GM23338 (cell line): ENCODE measurements at regions not wholly inside any gene's neighbourhood (a gene's known extent, or its start where the extent isn't known, plus 50 kb on each side); places are given as distances from the start of the nearest gene placed in this dataset.

Experiments used
- ATAC-seq: fragments of 200-7000 bp; cut with Tn5 transposase; 3 replicates; pipeline ENCODE4 v1.9.1; 2020
- DNase-seq: peaks from one replicate; pipeline ENCODE4 v3.0.0-alpha.2; 2015; ENCODE audit warnings: low spot score
- H2AFZ ChIP-seq: fragments of 200-600 bp; sonication (generic); 2 replicates; pipeline ENCODE4 v1.8.0; 2016; ENCODE audit warnings: antibody characterized with exemption, mild to moderate bottlenecking, moderate library complexity
- H3F3A ChIP-seq: fragments of 200-600 bp; sonication (generic); replicated peaks from 2 replicates; pipeline ENCODE4 v1.8.0; 2017; ENCODE audit warnings: antibody characterized with exemption, mixed run types, low read depth
- H3K27ac ChIP-seq: fragments of 200-600 bp; sonication (generic); 2 replicates; pipeline ENCODE4 v1.6.1; 2016; ENCODE audit warnings: low read depth
- H3K27me3 ChIP-seq: fragments of 200-600 bp; sonication (generic); 2 replicates; pipeline ENCODE4 v1.8.0; 2016; ENCODE audit warnings: mild to moderate bottlenecking, mixed run types, moderate library complexity; ENCODE audit not compliant: insufficient read depth
- H3K36me3 ChIP-seq: fragments of 200-600 bp; sonication (generic); 2 replicates; pipeline ENCODE4 v1.8.0; 2016; ENCODE audit warnings: mild to moderate bottlenecking; ENCODE audit not compliant: insufficient read depth
- H3K4me1 ChIP-seq: fragments of 200-600 bp; sonication (generic); 2 replicates; pipeline ENCODE4 v1.8.0; 2016; ENCODE audit warnings: mild to moderate bottlenecking, moderate library complexity; ENCODE audit not compliant: insufficient read depth
- H3K4me2 ChIP-seq: fragments of 200-600 bp; sonication (generic); 2 replicates; pipeline ENCODE4 v1.7.1; 2017; ENCODE audit warnings: mixed run types
- H3K4me3 ChIP-seq: fragments of 200-600 bp; sonication (generic); 2 replicates; pipeline ENCODE4 v1.6.1; 2016; ENCODE audit warnings: mixed run types
- H3K79me2 ChIP-seq: fragments of 200-600 bp; sonication (generic); replicated peaks from 2 replicates; pipeline ENCODE4 v1.8.0; 2017; ENCODE audit warnings: mild to moderate bottlenecking; ENCODE audit not compliant: insufficient read depth
- H3K9me2 ChIP-seq: fragments of 200-600 bp; sonication (generic); 2 replicates; pipeline ENCODE4 v1.8.0; 2017; ENCODE audit not compliant: insufficient read depth
- H4K20me1 ChIP-seq: fragments of 200-600 bp; sonication (generic); replicated peaks from 2 replicates; pipeline ENCODE4 v1.8.0; 2017; ENCODE audit warnings: mild to moderate bottlenecking; ENCODE audit not compliant: insufficient read depth
- H3K27ac Mint-ChIP-seq: 2 replicates; pipeline ENCODE4 v1.8.0; 2020; ENCODE audit warnings: inconsistent platforms, mild to moderate bottlenecking, moderate library complexity, mixed read lengths
- H3K27me3 Mint-ChIP-seq: 3 replicates; pipeline ENCODE4 v1.8.0; 2022; ENCODE audit warnings: low read depth, mild to moderate bottlenecking, moderate library complexity, mixed read lengths, inconsistent platforms; ENCODE audit not compliant: insufficient read depth, poor library complexity
- H3K36me3 Mint-ChIP-seq: 3 replicates; pipeline ENCODE4 v1.8.0; 2021; ENCODE audit warnings: low read depth, mild to moderate bottlenecking, inconsistent platforms, moderate library complexity, mixed read lengths
- H3K4me1 Mint-ChIP-seq: 3 replicates; pipeline ENCODE4 v1.8.0; 2020; ENCODE audit warnings: mild to moderate bottlenecking, inconsistent platforms, mixed read lengths
- H3K4me3 Mint-ChIP-seq: 3 replicates; pipeline ENCODE4 v1.8.0; 2021; ENCODE audit warnings: moderate library complexity, mild to moderate bottlenecking, inconsistent platforms, mixed read lengths
- H3K9me3 Mint-ChIP-seq: 3 replicates; pipeline ENCODE4 v1.8.0; 2020; ENCODE audit warnings: moderate library complexity, mild to moderate bottlenecking, inconsistent platforms, mixed read lengths
- CREB1 ChIP-seq: fragments of 250-450 bp; sonication (Bioruptor Pico); IDR thresholded peaks from 2 replicates; pipeline ENCODE4 v1.5.0; 2020; ENCODE audit warnings: low read depth, mild to moderate bottlenecking, moderate library complexity
- EZH2 ChIP-seq: fragments of 200-600 bp; sonication (generic); IDR thresholded peaks from one replicate; pipeline ENCODE4 v1.8.0; 2017; ENCODE audit warnings: antibody characterized with exemption, mild to moderate bottlenecking, low read depth; ENCODE audit not compliant: unreplicated experiment
- EZH2phosphoT487 ChIP-seq: fragments of 200-600 bp; sonication (generic); IDR thresholded peaks from one replicate; pipeline ENCODE4 v1.8.1; 2018; ENCODE audit warnings: antibody characterized with exemption; ENCODE audit not compliant: unreplicated experiment
- JUNB ChIP-seq: IDR thresholded peaks from one replicate; pipeline ENCODE4 v1.6.1; 2016; ENCODE audit warnings: antibody characterized with exemption; ENCODE audit not compliant: unreplicated experiment
- NANOG ChIP-seq: IDR thresholded peaks from 2 replicates; pipeline ENCODE4 v1.6.1; 2016; ENCODE audit warnings: antibody characterized with exemption, borderline replicate concordance
- POLR2AphosphoS5 ChIP-seq: IDR thresholded peaks from 2 replicates; pipeline ENCODE4 v1.6.1; 2016; ENCODE audit warnings: antibody characterized with exemption, low read depth
- STAT1 ChIP-seq: IDR thresholded peaks from one replicate; pipeline ENCODE4 v1.6.1; 2016; ENCODE audit warnings: antibody characterized with exemption; ENCODE audit not compliant: unreplicated experiment
- ZNF114 ChIP-seq: fragments of 250-450 bp; sonication (Bioruptor Pico); IDR thresholded peaks from 2 replicates; pipeline ENCODE4 v1.5.0; 2020; ENCODE audit warnings: mild to moderate bottlenecking, moderate library complexity
- ZNF331 ChIP-seq: fragments of 250-450 bp; sonication (Bioruptor Pico); IDR thresholded peaks from 2 replicates; pipeline ENCODE4 v1.5.0; 2020; ENCODE audit warnings: low read depth, mild to moderate bottlenecking, moderate library complexity
- TF ChIP-seq, protein P1 (sequence below): fragments of 250-450 bp; sonication (Bioruptor Pico); IDR thresholded peaks from 2 replicates; pipeline ENCODE4 v1.5.0; 2020; ENCODE audit warnings: mild to moderate bottlenecking, moderate library complexity
- TF ChIP-seq, protein P2 (sequence below), 2 experiments: fragments of 200-600 bp in 1 of 2; sonication (generic) in 1 of 2; conservative IDR thresholded peaks; 2 replicates each; pipeline versions ENCODE4 v1.5.1 to v1.6.1; 2016 to 2017; ENCODE audit warnings: antibody characterized with exemption in 2 of 2, low read depth in 2 of 2, mild to moderate bottlenecking in 2 of 2, moderate library complexity in 1 of 2
- TF ChIP-seq, protein P3 (sequence below): IDR thresholded peaks from 2 replicates; pipeline ENCODE4 v1.6.1; 2016; ENCODE audit warnings: antibody characterized with exemption
- TF ChIP-seq, protein P4 (sequence below): IDR thresholded peaks from one replicate; pipeline ENCODE4 v1.6.1; 2018; ENCODE audit warnings: antibody characterized with exemption; ENCODE audit not compliant: unreplicated experiment

DNA sequence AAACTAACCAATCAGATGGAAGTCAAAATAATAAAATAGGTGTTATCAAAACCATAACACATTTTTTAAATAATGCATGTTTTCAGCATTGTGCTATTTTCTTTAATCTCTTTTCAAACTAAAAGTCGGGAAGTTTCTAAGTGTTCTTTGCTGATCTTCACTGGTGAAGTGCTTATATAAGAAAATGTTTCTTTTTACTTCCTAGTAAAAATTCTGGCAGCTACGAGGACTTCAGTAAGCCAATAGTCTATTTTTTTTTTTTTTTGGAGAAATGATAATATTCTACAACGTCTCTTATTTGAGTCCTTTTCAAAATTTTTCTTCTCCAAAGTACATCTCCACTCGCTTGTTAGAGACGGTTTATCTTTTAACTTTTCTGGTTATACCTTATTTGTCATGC, 448.0 kb downstream of the SLC6A15 start:
- H4K20me1 ChIP-seq = no peaks in the 10 kb centered on the region
- no peaks in the 10 kb centered on the region for H3K9me2 ChIP-seq
- H3K4me2 ChIP-seq = no peak overlapping the region
- H3K27me3 ChIP-seq = no peaks in the 10 kb centered on the region
- H3K79me2 ChIP-seq = no peaks in the 10 kb centered on the region
- Mint-ChIP-seq H3K4me1 (no peaks in the 10 kb centered on the region), H3K27me3 (no peaks in the 10 kb centered on the region), H3K36me3 (no peaks in the 10 kb centered on the region), H3K4me3 (no peak overlapping the region), H3K27ac (no peak overlapping the region), H3K9me3 (no peaks in the 10 kb centered on the region)
- ATAC-seq = no peak
- no peaks in the 10 kb centered on the region for H3F3A ChIP-seq
- TF ChIP-seq CREB1 (CRISPR knock-in tag) (no peak), POLR2AphosphoS5 (no peak), EZH2 (no peak), ZNF331 (CRISPR knock-in tag) (no peak), NANOG (no peak), JUNB (no peak), EZH2phosphoT487 (no peak), ZNF114 (no peak), STAT1 (no peak)
- TF ChIP-seq, protein P1, sequence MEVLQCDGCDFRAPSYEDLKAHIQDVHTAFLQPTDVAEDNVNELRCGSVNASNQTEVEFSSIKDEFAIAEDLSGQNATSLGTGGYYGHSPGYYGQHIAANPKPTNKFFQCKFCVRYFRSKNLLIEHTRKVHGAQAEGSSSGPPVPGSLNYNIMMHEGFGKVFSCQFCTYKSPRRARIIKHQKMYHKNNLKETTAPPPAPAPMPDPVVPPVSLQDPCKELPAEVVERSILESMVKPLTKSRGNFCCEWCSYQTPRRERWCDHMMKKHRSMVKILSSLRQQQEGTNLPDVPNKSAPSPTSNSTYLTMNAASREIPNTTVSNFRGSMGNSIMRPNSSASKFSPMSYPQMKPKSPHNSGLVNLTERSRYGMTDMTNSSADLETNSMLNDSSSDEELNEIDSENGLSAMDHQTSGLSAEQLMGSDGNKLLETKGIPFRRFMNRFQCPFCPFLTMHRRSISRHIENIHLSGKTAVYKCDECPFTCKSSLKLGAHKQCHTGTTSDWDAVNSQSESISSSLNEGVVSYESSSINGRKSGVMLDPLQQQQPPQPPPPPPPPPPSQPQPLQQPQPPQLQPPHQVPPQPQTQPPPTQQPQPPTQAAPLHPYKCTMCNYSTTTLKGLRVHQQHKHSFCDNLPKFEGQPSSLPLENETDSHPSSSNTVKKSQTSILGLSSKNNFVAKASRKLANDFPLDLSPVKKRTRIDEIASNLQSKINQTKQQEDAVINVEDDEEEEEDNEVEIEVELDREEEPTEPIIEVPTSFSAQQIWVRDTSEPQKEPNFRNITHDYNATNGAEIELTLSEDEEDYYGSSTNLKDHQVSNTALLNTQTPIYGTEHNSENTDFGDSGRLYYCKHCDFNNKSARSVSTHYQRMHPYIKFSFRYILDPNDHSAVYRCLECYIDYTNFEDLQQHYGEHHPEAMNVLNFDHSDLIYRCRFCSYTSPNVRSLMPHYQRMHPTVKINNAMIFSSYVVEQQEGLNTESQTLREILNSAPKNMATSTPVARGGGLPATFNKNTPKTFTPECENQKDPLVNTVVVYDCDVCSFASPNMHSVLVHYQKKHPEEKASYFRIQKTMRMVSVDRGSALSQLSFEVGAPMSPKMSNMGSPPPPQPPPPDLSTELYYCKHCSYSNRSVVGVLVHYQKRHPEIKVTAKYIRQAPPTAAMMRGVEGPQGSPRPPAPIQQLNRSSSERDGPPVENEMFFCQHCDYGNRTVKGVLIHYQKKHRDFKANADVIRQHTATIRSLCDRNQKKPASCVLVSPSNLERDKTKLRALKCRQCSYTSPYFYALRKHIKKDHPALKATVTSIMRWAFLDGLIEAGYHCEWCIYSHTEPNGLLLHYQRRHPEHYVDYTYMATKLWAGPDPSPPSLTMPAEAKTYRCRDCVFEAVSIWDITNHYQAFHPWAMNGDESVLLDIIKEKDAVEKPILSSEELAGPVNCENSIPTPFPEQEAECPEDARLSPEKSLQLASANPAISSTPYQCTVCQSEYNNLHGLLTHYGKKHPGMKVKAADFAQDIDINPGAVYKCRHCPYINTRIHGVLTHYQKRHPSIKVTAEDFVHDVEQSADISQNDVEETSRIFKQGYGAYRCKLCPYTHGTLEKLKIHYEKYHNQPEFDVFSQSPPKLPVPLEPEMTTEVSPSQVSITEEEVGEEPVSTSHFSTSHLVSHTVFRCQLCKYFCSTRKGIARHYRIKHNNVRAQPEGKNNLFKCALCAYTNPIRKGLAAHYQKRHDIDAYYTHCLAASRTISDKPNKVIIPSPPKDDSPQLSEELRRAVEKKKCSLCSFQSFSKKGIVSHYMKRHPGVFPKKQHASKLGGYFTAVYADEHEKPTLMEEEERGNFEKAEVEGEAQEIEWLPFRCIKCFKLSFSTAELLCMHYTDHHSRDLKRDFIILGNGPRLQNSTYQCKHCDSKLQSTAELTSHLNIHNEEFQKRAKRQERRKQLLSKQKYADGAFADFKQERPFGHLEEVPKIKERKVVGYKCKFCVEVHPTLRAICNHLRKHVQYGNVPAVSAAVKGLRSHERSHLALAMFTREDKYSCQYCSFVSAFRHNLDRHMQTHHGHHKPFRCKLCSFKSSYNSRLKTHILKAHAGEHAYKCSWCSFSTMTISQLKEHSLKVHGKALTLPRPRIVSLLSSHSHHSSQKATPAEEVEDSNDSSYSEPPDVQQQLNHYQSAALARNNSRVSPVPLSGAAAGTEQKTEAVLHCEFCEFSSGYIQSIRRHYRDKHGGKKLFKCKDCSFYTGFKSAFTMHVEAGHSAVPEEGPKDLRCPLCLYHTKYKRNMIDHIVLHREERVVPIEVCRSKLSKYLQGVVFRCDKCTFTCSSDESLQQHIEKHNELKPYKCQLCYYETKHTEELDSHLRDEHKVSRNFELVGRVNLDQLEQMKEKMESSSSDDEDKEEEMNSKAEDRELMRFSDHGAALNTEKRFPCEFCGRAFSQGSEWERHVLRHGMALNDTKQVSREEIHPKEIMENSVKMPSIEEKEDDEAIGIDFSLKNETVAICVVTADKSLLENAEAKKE (CRISPR knock-in tag) = no peak
- TF ChIP-seq, protein P2, sequence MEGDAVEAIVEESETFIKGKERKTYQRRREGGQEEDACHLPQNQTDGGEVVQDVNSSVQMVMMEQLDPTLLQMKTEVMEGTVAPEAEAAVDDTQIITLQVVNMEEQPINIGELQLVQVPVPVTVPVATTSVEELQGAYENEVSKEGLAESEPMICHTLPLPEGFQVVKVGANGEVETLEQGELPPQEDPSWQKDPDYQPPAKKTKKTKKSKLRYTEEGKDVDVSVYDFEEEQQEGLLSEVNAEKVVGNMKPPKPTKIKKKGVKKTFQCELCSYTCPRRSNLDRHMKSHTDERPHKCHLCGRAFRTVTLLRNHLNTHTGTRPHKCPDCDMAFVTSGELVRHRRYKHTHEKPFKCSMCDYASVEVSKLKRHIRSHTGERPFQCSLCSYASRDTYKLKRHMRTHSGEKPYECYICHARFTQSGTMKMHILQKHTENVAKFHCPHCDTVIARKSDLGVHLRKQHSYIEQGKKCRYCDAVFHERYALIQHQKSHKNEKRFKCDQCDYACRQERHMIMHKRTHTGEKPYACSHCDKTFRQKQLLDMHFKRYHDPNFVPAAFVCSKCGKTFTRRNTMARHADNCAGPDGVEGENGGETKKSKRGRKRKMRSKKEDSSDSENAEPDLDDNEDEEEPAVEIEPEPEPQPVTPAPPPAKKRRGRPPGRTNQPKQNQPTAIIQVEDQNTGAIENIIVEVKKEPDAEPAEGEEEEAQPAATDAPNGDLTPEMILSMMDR (conservative IDR thresholded peaks at IDR 0.05; ENCODE audit: low read depth in 2 of 2) = no peak
- TF ChIP-seq, protein P3, sequence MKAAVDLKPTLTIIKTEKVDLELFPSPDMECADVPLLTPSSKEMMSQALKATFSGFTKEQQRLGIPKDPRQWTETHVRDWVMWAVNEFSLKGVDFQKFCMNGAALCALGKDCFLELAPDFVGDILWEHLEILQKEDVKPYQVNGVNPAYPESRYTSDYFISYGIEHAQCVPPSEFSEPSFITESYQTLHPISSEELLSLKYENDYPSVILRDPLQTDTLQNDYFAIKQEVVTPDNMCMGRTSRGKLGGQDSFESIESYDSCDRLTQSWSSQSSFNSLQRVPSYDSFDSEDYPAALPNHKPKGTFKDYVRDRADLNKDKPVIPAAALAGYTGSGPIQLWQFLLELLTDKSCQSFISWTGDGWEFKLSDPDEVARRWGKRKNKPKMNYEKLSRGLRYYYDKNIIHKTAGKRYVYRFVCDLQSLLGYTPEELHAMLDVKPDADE = no peak
- TF ChIP-seq, protein P4, sequence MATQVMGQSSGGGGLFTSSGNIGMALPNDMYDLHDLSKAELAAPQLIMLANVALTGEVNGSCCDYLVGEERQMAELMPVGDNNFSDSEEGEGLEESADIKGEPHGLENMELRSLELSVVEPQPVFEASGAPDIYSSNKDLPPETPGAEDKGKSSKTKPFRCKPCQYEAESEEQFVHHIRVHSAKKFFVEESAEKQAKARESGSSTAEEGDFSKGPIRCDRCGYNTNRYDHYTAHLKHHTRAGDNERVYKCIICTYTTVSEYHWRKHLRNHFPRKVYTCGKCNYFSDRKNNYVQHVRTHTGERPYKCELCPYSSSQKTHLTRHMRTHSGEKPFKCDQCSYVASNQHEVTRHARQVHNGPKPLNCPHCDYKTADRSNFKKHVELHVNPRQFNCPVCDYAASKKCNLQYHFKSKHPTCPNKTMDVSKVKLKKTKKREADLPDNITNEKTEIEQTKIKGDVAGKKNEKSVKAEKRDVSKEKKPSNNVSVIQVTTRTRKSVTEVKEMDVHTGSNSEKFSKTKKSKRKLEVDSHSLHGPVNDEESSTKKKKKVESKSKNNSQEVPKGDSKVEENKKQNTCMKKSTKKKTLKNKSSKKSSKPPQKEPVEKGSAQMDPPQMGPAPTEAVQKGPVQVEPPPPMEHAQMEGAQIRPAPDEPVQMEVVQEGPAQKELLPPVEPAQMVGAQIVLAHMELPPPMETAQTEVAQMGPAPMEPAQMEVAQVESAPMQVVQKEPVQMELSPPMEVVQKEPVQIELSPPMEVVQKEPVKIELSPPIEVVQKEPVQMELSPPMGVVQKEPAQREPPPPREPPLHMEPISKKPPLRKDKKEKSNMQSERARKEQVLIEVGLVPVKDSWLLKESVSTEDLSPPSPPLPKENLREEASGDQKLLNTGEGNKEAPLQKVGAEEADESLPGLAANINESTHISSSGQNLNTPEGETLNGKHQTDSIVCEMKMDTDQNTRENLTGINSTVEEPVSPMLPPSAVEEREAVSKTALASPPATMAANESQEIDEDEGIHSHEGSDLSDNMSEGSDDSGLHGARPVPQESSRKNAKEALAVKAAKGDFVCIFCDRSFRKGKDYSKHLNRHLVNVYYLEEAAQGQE = no peak
- no peak overlapping the region for H3K4me3 ChIP-seq
- no peaks in the 10 kb centered on the region for H3K36me3 ChIP-seq
- no peak for DNase-seq
- no peak overlapping the region for H2AFZ ChIP-seq
- no peak overlapping the region for H3K27ac ChIP-seq
- no peaks in the 10 kb centered on the region for H3K4me1 ChIP-seq
